ENCODE measurements at regions not wholly inside any gene's neighbourhood (a gene's known extent, or its start where the extent isn't known, plus 50 kb on each side); places are given as distances from the start of the nearest gene placed in this dataset.

DNA sequence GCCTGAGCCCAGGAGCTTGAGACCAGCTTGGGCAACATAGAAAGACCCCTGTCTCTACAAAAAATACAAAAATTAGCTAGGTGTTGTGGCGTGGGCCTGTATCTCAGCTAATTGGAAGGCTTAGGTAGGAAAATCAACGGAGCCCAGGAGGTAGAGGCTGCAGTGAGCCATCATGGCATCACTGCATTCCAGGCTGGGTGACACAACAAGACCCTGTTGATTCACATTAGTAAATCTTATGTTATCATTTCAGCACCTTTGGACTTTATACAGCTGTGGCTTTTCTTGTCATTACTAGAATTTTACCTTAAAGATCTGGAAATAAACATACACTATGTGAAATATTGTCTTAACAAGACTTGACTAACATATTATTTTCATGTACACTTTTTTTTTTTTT is 185.0 kb downstream of the ZNF608 start:
- no peak for ATAC-seq (ENCODE audit: low FRiP score)
- Histone ChIP-seq H3K4me1 (ENCODE audit: control insufficient read depth in 1 of 2, insufficient read depth in 2 of 2, low read length in 2 of 2) (no peaks in the 10 kb centered on the region), H3K9me3 (ENCODE audit: control insufficient read depth, low read length) (no peaks in the 10 kb centered on the region), H3K27ac (ENCODE audit: low read depth in 1 of 2, low read length in 2 of 2) (no peak overlapping the region), H3K36me3 (ENCODE audit: control insufficient read depth in 1 of 2, insufficient read depth in 2 of 2, low read length in 1 of 2) (no peaks in the 10 kb centered on the region), H3K27me3 (ENCODE audit: control insufficient read depth in 1 of 2, insufficient read depth in 2 of 2, low read length in 1 of 2) (no peaks in the 10 kb centered on the region), H3K4me3 (ENCODE audit: low read length in 2 of 2) (no peak overlapping the region)
- no peak for DNase-seq
- WGBS, 2 donors: 94 to 100% methylated on average over 2 of the region's 2 CpGs
- intact Hi-C loops (cut with DNase I): no loop called here

DNA sequence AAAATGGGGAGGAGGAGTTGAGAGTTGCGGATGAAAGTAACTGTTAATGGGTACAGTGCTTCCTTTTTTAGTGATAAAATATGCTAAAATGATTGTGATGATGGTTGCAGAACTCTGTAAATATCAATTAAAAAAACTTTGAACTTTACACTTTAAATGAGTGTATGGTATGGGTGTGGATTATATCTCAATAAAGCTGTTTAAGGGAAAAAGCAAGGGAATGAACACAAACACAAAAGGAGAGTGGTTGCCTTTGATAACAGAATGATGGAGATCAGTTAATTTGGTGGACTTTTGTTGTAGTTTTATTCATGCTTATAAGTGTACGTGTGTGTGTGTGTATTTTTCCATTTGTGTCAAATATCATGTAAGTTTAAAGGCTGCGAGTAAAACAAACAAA is 186.1 kb downstream of the ZNF608 start:
- Histone ChIP-seq H3K27me3 (ENCODE audit: control insufficient read depth in 1 of 2, insufficient read depth in 2 of 2, low read length in 1 of 2) (no peaks in the 10 kb centered on the region), H3K27ac (ENCODE audit: low read depth in 1 of 2, low read length in 2 of 2) (no peak overlapping the region), H3K4me1 (ENCODE audit: control insufficient read depth in 1 of 2, insufficient read depth in 2 of 2, low read length in 2 of 2) (no peaks in the 10 kb centered on the region), H3K9me3 (ENCODE audit: control insufficient read depth, low read length) (no peaks in the 10 kb centered on the region), H3K4me3 (ENCODE audit: low read length in 2 of 2) (no peak overlapping the region), H3K36me3 (ENCODE audit: control insufficient read depth in 1 of 2, insufficient read depth in 2 of 2, low read length in 1 of 2) (no peaks in the 10 kb centered on the region)
- DNase-seq (no peak), ATAC-seq (ENCODE audit: low FRiP score) (no peak)
- WGBS, 2 donors: 74 to 86% methylated on average over 3 of the region's 3 CpGs
- intact Hi-C loops (cut with DNase I): no loop called here

DNA sequence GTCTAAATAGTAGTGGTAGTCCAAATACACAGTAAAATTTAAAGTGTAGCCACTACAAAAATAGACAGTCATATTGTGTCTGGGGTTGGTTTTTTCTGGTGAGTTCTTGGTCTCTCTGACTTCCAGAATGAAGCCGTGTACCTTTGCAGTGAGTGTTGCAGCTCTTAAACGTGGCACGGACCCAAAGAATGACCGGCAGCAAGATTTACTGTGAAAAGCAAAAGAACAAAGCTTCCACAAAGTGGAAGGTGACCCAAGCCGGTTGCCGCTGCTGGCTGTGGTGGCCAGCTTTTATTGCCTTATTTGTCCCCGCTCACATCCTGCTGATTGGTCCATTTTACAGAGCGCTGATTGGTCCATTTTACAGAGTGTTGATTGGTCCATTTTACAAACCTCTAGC is 188.7 kb downstream of the ZNF608 start:
- DNase-seq (no peak), ATAC-seq (ENCODE audit: low FRiP score) (no peak)
- H3K27me3 ChIP-seq (ENCODE audit: control insufficient read depth in 1 of 2, insufficient read depth in 2 of 2, low read length in 1 of 2): no peaks in the 10 kb centered on the region
- H3K9me3 ChIP-seq (ENCODE audit: control insufficient read depth, low read length): no peaks in the 10 kb centered on the region
- intact Hi-C loops (cut with DNase I): no loop called here
- no peak overlapping the region for H3K4me3 ChIP-seq (ENCODE audit: low read length in 2 of 2)
- no peaks in the 10 kb centered on the region for H3K4me1 ChIP-seq (ENCODE audit: control insufficient read depth in 1 of 2, insufficient read depth in 2 of 2, low read length in 2 of 2)
- WGBS, 2 donors: 75% methylated on average over 8 of the region's 8 CpGs
- H3K36me3 ChIP-seq (ENCODE audit: control insufficient read depth in 1 of 2, insufficient read depth in 2 of 2, low read length in 1 of 2): no peaks in the 10 kb centered on the region
- H3K27ac ChIP-seq (ENCODE audit: low read depth in 1 of 2, low read length in 2 of 2): no peak overlapping the region

DNA sequence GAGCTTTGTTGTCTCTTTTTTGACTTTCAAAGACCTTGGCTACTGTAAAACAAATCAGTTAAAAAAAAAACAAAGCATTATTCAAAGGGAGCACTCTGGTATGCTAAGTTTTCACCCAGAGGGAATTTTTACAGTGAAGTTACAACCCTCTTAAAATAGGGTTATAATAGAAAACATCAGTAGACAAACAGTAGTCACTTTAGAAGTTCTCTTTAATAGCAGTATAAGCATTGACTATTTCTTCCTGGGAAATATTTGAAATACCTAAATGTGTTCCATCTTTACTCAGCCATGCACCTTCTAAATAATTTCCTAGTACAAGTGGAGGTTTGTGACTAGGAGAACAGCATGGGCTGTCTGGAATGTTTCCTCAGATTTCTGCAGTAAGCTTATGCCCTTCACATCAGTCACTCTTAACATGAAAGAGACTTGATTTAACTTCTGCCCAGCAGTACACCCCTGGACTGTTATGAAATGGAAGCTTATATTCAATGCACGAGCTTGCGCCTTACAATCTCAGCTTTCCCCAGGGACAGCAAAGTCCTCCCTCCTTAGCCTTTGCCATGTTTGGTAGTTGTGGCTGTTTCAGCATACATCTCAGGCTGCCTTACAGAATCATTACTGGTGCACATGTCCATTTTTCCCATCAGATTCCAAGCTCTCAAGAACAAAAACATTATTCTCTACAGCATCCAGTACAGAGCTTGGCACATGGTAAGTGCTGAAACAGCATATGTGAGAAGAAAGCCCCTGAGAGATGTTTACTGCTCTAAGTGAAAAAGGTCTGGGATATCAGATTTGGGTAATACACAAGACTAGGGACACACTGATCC is 191.5 kb downstream of the ZNF608 start:
- Histone ChIP-seq H3K4me1 (ENCODE audit: control insufficient read depth in 1 of 2, insufficient read depth in 2 of 2, low read length in 2 of 2) (no peaks in the 10 kb centered on the region), H3K36me3 (ENCODE audit: control insufficient read depth in 1 of 2, insufficient read depth in 2 of 2, low read length in 1 of 2) (no peaks in the 10 kb centered on the region), H3K27ac (ENCODE audit: low read depth in 1 of 2, low read length in 2 of 2) (no peak overlapping the region), H3K9me3 (ENCODE audit: control insufficient read depth, low read length) (no peaks in the 10 kb centered on the region), H3K4me3 (ENCODE audit: low read length in 2 of 2) (no peak overlapping the region), H3K27me3 (ENCODE audit: control insufficient read depth in 1 of 2, insufficient read depth in 2 of 2, low read length in 1 of 2) (no peaks in the 10 kb centered on the region)
- ATAC-seq (ENCODE audit: low FRiP score) (no peak), DNase-seq (no peak)
- WGBS, 2 donors: 65 to 76% methylated on average over 2 of the region's 2 CpGs
- intact Hi-C loops (cut with DNase I): no loop called here

DNA sequence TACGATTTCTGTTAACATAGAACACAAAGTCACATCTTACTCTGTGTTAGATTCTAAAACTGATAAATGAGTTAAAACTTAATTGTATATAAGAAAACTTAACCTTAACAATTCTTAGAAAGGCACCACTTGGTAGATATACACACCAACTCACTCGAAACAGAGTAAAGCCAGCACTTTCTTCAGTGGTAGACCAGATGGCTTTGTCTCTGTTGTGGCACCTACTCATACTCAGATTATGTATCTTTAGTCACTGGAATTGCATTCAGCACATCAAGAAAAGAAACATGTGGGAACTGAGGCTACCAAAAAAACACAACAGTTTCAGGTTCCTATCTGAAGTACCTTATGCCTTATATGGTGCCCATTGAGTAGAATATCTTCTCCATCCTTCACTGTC is 192.5 kb downstream of the ZNF608 start:
- H3K4me1 ChIP-seq (ENCODE audit: control insufficient read depth in 1 of 2, insufficient read depth in 2 of 2, low read length in 2 of 2): no peaks in the 10 kb centered on the region
- WGBS, 2 donors: 92 to 94% methylated on average over 2 of the region's 2 CpGs
- no peak for DNase-seq
- no peak overlapping the region for H3K4me3 ChIP-seq (ENCODE audit: low read length in 2 of 2)
- no peaks in the 10 kb centered on the region for H3K9me3 ChIP-seq (ENCODE audit: control insufficient read depth, low read length)
- no peak for ATAC-seq (ENCODE audit: low FRiP score)
- H3K27me3 ChIP-seq (ENCODE audit: control insufficient read depth in 1 of 2, insufficient read depth in 2 of 2, low read length in 1 of 2): no peaks in the 10 kb centered on the region
- no peaks in the 10 kb centered on the region for H3K36me3 ChIP-seq (ENCODE audit: control insufficient read depth in 1 of 2, insufficient read depth in 2 of 2, low read length in 1 of 2)
- no peak overlapping the region for H3K27ac ChIP-seq (ENCODE audit: low read depth in 1 of 2, low read length in 2 of 2)
- intact Hi-C loops (cut with DNase I): no loop called here

DNA sequence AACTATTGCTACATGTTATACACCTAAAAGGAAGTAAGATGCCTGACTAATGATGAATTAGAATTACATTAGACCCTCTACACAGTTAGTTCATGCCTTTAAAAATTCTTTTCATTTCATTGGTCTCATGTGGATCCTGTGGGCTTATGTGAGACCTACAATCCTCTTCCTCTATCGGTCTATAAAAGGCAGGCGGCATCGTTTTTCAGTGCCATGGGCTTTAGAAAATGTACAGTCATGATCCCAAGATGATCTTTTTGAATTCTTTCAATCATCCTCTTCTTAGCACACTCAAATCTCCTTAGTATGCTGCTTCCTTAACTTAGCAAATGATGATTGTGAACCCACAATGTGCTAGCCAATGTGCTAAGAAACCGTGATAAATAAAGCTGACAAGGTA is 193.9 kb downstream of the ZNF608 start:
- Histone ChIP-seq H3K36me3 (ENCODE audit: control insufficient read depth in 1 of 2, insufficient read depth in 2 of 2, low read length in 1 of 2) (no peaks in the 10 kb centered on the region), H3K9me3 (ENCODE audit: control insufficient read depth, low read length) (no peaks in the 10 kb centered on the region), H3K27ac (ENCODE audit: low read depth in 1 of 2, low read length in 2 of 2) (no peak overlapping the region), H3K4me3 (ENCODE audit: low read length in 2 of 2) (no peak overlapping the region), H3K27me3 (ENCODE audit: control insufficient read depth in 1 of 2, insufficient read depth in 2 of 2, low read length in 1 of 2) (no peaks in the 10 kb centered on the region), H3K4me1 (ENCODE audit: control insufficient read depth in 1 of 2, insufficient read depth in 2 of 2, low read length in 2 of 2) (no peaks in the 10 kb centered on the region)
- DNase-seq: no peak
- ATAC-seq (ENCODE audit: low FRiP score): no peak
- WGBS, 2 donors: 90 to 91% methylated on average over 4 of the region's 4 CpGs
- intact Hi-C loops (cut with DNase I): no loop called here

DNA sequence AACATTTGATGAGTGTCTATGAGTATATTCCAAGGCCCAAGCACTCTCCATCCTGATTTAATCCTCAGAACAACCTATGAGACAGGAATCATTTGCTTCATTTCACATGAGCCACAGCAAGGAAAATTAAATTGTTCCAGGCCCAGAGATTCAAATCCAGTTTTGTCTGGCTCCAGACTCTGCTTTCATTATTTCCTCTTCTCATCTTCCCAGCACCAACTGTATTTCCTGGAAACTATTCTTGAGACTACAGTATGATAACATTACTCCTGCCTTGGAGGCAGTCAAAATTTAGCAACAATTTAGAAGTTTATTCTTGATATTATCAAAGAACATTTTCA is 194.5 kb downstream of the ZNF608 start:
- ATAC-seq (ENCODE audit: low FRiP score): no peak
- Histone ChIP-seq H3K9me3 (ENCODE audit: control insufficient read depth, low read length) (no peaks in the 10 kb centered on the region), H3K4me1 (ENCODE audit: control insufficient read depth in 1 of 2, insufficient read depth in 2 of 2, low read length in 2 of 2) (no peaks in the 10 kb centered on the region), H3K4me3 (ENCODE audit: low read length in 2 of 2) (no peak overlapping the region), H3K36me3 (ENCODE audit: control insufficient read depth in 1 of 2, insufficient read depth in 2 of 2, low read length in 1 of 2) (no peaks in the 10 kb centered on the region), H3K27ac (ENCODE audit: low read depth in 1 of 2, low read length in 2 of 2) (no peak overlapping the region), H3K27me3 (ENCODE audit: control insufficient read depth in 1 of 2, insufficient read depth in 2 of 2, low read length in 1 of 2) (no peaks in the 10 kb centered on the region)
- no peak for DNase-seq
- intact Hi-C loops (cut with DNase I): no loop called here

DNA sequence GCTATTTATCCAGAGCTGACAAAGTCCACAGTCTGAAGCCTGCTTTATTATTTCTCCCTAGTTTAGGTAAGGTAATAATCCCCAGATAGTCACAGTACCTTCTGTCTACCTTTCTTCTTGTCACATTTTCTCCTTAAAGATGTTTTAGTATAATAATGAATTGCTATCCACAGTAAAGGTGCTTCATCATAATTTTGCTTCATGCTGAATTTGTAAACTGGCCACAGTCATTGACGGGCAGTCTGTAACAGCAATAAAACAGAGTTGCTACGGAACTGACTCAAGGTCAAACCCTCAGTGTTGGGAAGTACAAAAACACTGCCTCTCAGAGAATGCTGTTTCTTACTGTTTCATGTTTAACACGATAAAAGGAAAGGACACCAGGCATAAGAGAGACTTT is 195.7 kb downstream of the ZNF608 start:
- 82 to 84% methylated on average over 3 of the region's 3 CpGs for WGBS, 2 donors
- Histone ChIP-seq H3K27me3 (ENCODE audit: control insufficient read depth in 1 of 2, insufficient read depth in 2 of 2, low read length in 1 of 2) (no peaks in the 10 kb centered on the region), H3K36me3 (ENCODE audit: control insufficient read depth in 1 of 2, insufficient read depth in 2 of 2, low read length in 1 of 2) (no peaks in the 10 kb centered on the region), H3K9me3 (ENCODE audit: control insufficient read depth, low read length) (no peaks in the 10 kb centered on the region), H3K27ac (ENCODE audit: low read depth in 1 of 2, low read length in 2 of 2) (no peak overlapping the region), H3K4me3 (ENCODE audit: low read length in 2 of 2) (no peak overlapping the region), H3K4me1 (ENCODE audit: control insufficient read depth in 1 of 2, insufficient read depth in 2 of 2, low read length in 2 of 2) (no peaks in the 10 kb centered on the region)
- DNase-seq (no peak), ATAC-seq (ENCODE audit: low FRiP score) (no peak)
- intact Hi-C loops (cut with DNase I): no loop called here

DNA sequence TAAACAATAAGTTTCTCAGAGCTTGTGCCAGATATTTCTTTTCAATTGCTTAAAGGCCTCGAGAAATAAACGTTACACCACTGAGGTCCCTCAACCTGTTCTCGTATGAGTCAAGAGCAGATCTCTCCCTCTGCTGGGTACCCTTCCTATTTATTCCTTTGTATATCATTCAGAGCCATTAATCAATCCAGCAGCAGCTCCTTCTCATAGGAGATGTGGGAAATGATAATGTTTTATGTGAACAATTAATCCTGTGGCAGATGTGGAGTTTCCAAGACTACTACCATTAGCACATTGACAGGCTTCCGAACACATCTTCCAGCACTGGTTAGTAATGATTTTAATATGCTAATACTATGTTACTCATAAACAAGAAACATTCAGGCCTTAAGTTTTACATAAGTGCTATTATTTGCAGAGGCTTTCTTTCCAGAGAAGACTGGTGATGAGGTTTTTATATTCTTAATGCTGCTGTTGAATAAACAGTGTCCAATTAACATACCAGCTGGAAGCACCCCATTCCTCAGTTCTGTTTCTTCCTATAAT is 196.5 kb downstream of the ZNF608 start:
- intact Hi-C loops (cut with DNase I): no loop called here
- Histone ChIP-seq H3K4me1 (ENCODE audit: control insufficient read depth in 1 of 2, insufficient read depth in 2 of 2, low read length in 2 of 2) (no peaks in the 10 kb centered on the region), H3K9me3 (ENCODE audit: control insufficient read depth, low read length) (no peaks in the 10 kb centered on the region), H3K36me3 (ENCODE audit: control insufficient read depth in 1 of 2, insufficient read depth in 2 of 2, low read length in 1 of 2) (no peaks in the 10 kb centered on the region), H3K4me3 (ENCODE audit: low read length in 2 of 2) (no peak overlapping the region), H3K27ac (ENCODE audit: low read depth in 1 of 2, low read length in 2 of 2) (no peak overlapping the region), H3K27me3 (ENCODE audit: control insufficient read depth in 1 of 2, insufficient read depth in 2 of 2, low read length in 1 of 2) (no peaks in the 10 kb centered on the region)
- DNase-seq (no peak), ATAC-seq (ENCODE audit: low FRiP score) (no peak)
- 91 to 95% methylated on average over 4 of the region's 4 CpGs for WGBS, 2 donors
